ENCODE measurements at regions not wholly inside any gene's neighbourhood (a gene's known extent, or its start where the extent isn't known, plus 50 kb on each side); places are given as distances from the start of the nearest gene placed in this dataset.

DNA sequence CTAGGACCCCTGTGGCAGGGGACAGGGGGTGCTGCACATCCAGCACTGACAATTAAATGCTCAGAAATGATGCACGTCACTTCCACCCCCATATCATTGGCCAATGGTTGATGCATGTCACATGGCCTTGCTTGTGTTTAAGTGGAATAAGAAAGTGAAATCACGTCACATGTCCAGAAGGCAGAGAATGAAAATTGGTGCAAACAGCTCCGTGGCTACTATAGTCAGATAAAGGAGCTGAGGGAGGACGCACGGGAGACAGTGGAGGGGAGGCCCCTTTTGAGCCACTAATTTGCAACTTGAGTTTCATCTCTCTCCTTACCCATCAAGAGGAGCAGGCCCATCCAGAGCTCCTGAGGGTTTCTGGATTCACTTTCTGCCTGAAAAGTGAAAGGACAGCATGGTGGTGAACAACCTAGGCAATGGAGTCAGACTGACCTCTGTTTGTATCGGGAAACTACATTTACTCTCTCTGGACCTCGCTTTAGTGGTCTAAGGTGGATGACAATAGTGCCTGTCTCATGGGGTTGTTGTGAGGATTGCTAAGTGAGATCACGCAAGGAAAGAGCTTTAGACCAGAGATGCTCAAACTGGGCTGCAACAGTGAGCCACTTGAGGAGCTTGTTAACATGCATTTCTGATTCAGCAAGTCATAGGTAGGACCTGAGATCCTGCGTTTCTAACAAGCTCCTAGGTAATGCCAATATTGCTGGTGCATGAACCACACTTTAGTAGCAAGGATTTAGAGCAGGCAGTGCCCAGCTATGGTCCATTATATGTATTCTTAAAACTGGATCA, 133.9 kb upstream of the ADRA1B start:
- TF ChIP-seq, protein P1, sequence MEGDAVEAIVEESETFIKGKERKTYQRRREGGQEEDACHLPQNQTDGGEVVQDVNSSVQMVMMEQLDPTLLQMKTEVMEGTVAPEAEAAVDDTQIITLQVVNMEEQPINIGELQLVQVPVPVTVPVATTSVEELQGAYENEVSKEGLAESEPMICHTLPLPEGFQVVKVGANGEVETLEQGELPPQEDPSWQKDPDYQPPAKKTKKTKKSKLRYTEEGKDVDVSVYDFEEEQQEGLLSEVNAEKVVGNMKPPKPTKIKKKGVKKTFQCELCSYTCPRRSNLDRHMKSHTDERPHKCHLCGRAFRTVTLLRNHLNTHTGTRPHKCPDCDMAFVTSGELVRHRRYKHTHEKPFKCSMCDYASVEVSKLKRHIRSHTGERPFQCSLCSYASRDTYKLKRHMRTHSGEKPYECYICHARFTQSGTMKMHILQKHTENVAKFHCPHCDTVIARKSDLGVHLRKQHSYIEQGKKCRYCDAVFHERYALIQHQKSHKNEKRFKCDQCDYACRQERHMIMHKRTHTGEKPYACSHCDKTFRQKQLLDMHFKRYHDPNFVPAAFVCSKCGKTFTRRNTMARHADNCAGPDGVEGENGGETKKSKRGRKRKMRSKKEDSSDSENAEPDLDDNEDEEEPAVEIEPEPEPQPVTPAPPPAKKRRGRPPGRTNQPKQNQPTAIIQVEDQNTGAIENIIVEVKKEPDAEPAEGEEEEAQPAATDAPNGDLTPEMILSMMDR (IDR thresholded peaks at IDR 0.05 in 8 of 11, conservative IDR thresholded peaks at IDR 0.05 in 3 of 11), result no peak
- TF ChIP-seq POLR2AphosphoS5 (IDR thresholded peaks at IDR 0.05), result no peak
